PC-3 (cell line): ENCODE measurements at regions not wholly inside any gene's neighbourhood (a gene's known extent, or its start where the extent isn't known, plus 50 kb on each side); places are given as distances from the start of the nearest gene placed in this dataset.

Experiments used
- ATAC-seq: fragments of 200-7000 bp; cut with Tn5 transposase; 2 replicates; pipeline ENCODE4 v1.9.1; 2020; ENCODE audit warnings: mild to moderate bottlenecking, moderate library complexity
- BruUV-seq: library from RNA; stranded (reverse); fragments of 400-500 nt; replicated peaks from 2 replicates; lab custom pipeline; 2021; lab: Mats Ljungman, UMichigan
- CTCF ChIA-PET: fragments of 300-600 bp; sonication (Branson Sonifier 250); formaldehyde crosslinking; loops from one replicate; lab custom pipeline; 2022; ENCODE audit warnings: antibody characterized with exemption; lab: Charles Lee
- POLR2A ChIA-PET: fragments of 300-600 bp; sonication (Branson Sonifier 250); formaldehyde crosslinking; loops from one replicate; lab custom pipeline; 2022; ENCODE audit warnings: antibody characterized with exemption; ENCODE audit not compliant: unreplicated experiment; lab: Charles Lee
- DNase-seq: peaks from one replicate; pipeline ENCODE4 v3.0.0-alpha.2; 2015
- H2AFZ ChIP-seq: fragments of 300-600 bp; sonication (generic); 2 replicates; pipeline ENCODE4 v1.6.0; 2016; ENCODE audit warnings: antibody characterized with exemption, low read length
- H3F3A ChIP-seq: fragments of 300-600 bp; sonication (generic); one replicate; pipeline ENCODE4 v1.6.0; 2017; ENCODE audit warnings: antibody characterized with exemption, low read length, control low read depth, mild to moderate bottlenecking; ENCODE audit not compliant: unreplicated experiment
- H3K27ac ChIP-seq: fragments of 300-600 bp; sonication (generic); 2 replicates; pipeline ENCODE4 v1.5.1; 2016; ENCODE audit warnings: mild to moderate bottlenecking, low read length
- H3K27me3 ChIP-seq: fragments of 300-600 bp; sonication (generic); 2 replicates; pipeline ENCODE4 v1.6.1; 2016; ENCODE audit warnings: low read length, mixed read lengths
- H3K36me3 ChIP-seq: fragments of 300-600 bp; sonication (generic); 2 replicates; pipeline ENCODE4 v1.6.1; 2016; ENCODE audit warnings: low read depth, mixed run types, low read length, mixed read lengths
- H3K4me1 ChIP-seq: fragments of 300-600 bp; sonication (generic); 2 replicates; pipeline ENCODE4 v1.5.1; 2016; ENCODE audit warnings: low read length; ENCODE audit not compliant: insufficient read depth
- H3K4me2 ChIP-seq: fragments of 300-600 bp; sonication (generic); 2 replicates; pipeline ENCODE4 v1.6.0; 2016; ENCODE audit warnings: low read length
- H3K4me3 ChIP-seq: fragments of 300-600 bp; sonication (generic); 2 replicates; pipeline ENCODE4 v1.5.1; 2016; ENCODE audit warnings: mild to moderate bottlenecking, low read length, mixed read lengths
- H3K79me2 ChIP-seq: fragments of 300-600 bp; sonication (generic); 2 replicates; pipeline ENCODE4 v1.6.1; 2017; ENCODE audit warnings: low read length, mixed read lengths
- H3K9ac ChIP-seq: fragments of 300-600 bp; sonication (generic); 2 replicates; pipeline ENCODE4 v1.6.0; 2016; ENCODE audit warnings: mild to moderate bottlenecking, low read length
- H3K9me2 ChIP-seq: fragments of 300-600 bp; sonication (generic); replicated peaks from 2 replicates; pipeline ENCODE4 v1.6.1; 2016; ENCODE audit warnings: mixed run types, low read length, mixed read lengths
- H3K9me3 ChIP-seq: fragments of 300-600 bp; sonication (generic); 2 replicates; pipeline ENCODE4 v1.6.1; 2016; ENCODE audit warnings: low read length, mixed read lengths
- H4K20me1 ChIP-seq: fragments of 300-600 bp; sonication (generic); 2 replicates; pipeline ENCODE4 v1.6.1; 2016; ENCODE audit warnings: low read length, mixed read lengths
- CTCF ChIP-seq: fragments of 300-600 bp; sonication (generic); conservative IDR thresholded peaks from 2 replicates; pipeline ENCODE4 v1.5.1; 2017; ENCODE audit warnings: antibody characterized with exemption, low read depth, mild to moderate bottlenecking, low read length
- EZH2 ChIP-seq: fragments of 300-600 bp; sonication (generic); IDR thresholded peaks from one replicate; pipeline ENCODE4 v1.6.1; 2017; ENCODE audit warnings: antibody characterized with exemption, mild to moderate bottlenecking, low read length; ENCODE audit not compliant: unreplicated experiment
- EZH2phosphoT487 ChIP-seq: fragments of 300-600 bp; sonication (generic); IDR thresholded peaks from 2 replicates; pipeline ENCODE4 v1.6.1; 2018; ENCODE audit warnings: mild to moderate bottlenecking, antibody characterized with exemption, low read length, borderline replicate concordance
- intact Hi-C: fragments of 100-400 bp; cut with micrococcal nuclease; formaldehyde crosslinking; loops from 2 replicates; pipeline ENCODE4 v1.9.0; 2023

GRCh38 chr21:19529031-19529430 is 1125.4 kb upstream of the TMPRSS15 start:
- no peaks in the 10 kb centered on the region for H3F3A ChIP-seq

DNA sequence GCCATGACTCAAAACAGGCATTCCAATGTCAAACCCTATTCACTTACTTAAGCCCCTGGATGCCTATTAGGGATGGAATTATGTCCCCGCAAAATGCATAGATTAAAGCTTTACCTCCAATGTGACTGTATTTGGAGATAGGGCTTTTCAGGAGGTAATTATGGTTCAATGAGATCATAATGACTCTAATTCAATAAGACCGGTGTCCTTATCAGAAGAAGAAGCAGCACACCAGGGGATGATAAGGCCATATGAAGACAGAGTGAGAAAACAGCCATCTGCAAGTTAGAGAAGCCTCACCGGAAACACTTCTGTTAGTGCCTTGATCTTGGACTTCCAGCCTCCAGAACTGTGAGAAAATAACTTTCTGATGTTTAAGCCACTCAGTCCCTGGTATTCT is 1131.8 kb upstream of the TMPRSS15 start:
- no peaks in the 10 kb centered on the region for H3K4me1 ChIP-seq
- no peak overlapping the region for H3K4me2 ChIP-seq
- no peak overlapping the region for H3K4me3 ChIP-seq
- no peaks in the 10 kb centered on the region for H3K79me2 ChIP-seq
- intact Hi-C loops: no loop called here
- H3K9ac ChIP-seq: no peak overlapping the region
- no TSS peak for BruUV-seq
- ATAC-seq: no peak
- no peaks in the 10 kb centered on the region for H3K27me3 ChIP-seq
- H3K27ac ChIP-seq: no peak overlapping the region
- no peak for TF ChIP-seq CTCF
- no peak for TF ChIP-seq EZH2phosphoT487
- TF ChIP-seq EZH2: no peak
- no peaks in the 10 kb centered on the region for H3K9me3 ChIP-seq
- ChIA-PET POLR2A (no interaction called here), CTCF (no interaction called here)
- no peaks in the 10 kb centered on the region for H3F3A ChIP-seq
- no peaks in the 10 kb centered on the region for H3K36me3 ChIP-seq
- H4K20me1 ChIP-seq: no peaks in the 10 kb centered on the region
- DNase-seq: no peak
- H3K9me2 ChIP-seq: no peaks in the 10 kb centered on the region
- no peak overlapping the region for H2AFZ ChIP-seq

More at GRCh38 chr21:19529031-19529430, 1125.4 kb upstream of the TMPRSS15 start:
- Histone ChIP-seq H4K20me1 (no peaks in the 10 kb centered on the region), H3K9me3 (no peaks in the 10 kb centered on the region; the same call in 1 of the 2 replicates), H3K27me3 (no peaks in the 10 kb centered on the region), H3K27ac (no peak overlapping the region), H2AFZ (no peak overlapping the region), H3K9ac (no peak overlapping the region), H3K4me1 (no peaks in the 10 kb centered on the region), H3K9me2 (no peaks in the 10 kb centered on the region), H3K36me3 (no peaks in the 10 kb centered on the region), H3K79me2 (no peaks in the 10 kb centered on the region), H3K4me3 (no peak overlapping the region), H3K4me2 (no peak overlapping the region)
- TF ChIP-seq EZH2phosphoT487 (no peak), CTCF (no peak), EZH2 (no peak)
- ChIA-PET POLR2A (no interaction called here), CTCF (interaction anchor here (0.5 kb wide), 1 partner anchor 176 kb away, joined by 4 read pairs; no protein-coding TSS in a partner anchor)
- ATAC-seq (no peak), DNase-seq (no peak)
- intact Hi-C loops: no loop called here
- no TSS peak for BruUV-seq

DNA sequence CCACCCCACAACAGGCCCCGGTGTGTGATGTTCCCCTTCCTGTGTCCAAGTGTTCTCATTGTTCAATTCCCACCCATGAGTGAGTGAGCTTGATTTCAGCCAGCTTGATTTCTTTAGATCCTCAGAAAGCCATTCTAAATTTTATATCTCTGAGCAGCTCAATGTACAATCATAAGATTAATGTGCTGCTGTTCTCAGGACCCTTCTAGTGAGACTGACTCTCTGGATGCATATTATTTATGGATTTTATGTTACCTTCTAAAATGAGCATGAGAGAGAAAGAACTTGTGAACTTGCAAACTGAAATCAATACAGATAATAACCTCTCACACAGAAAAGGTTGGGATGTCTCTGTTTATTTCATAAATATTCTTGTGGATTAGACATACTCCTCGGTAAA is 1133.5 kb upstream of the TMPRSS15 start:
- Histone ChIP-seq H3K9me2 (no peaks in the 10 kb centered on the region), H3K4me2 (no peak overlapping the region), H3K27ac (no peak overlapping the region), H3K4me1 (no peaks in the 10 kb centered on the region), H3F3A (no peaks in the 10 kb centered on the region), H3K27me3 (no peaks in the 10 kb centered on the region), H2AFZ (no peak overlapping the region), H3K79me2 (no peaks in the 10 kb centered on the region), H3K9me3 (no peaks in the 10 kb centered on the region), H3K9ac (no peak overlapping the region), H3K4me3 (no peak overlapping the region), H3K36me3 (no peaks in the 10 kb centered on the region), H4K20me1 (no peaks in the 10 kb centered on the region)
- ATAC-seq (no peak), DNase-seq (no peak)
- intact Hi-C loops: no loop called here
- CTCF ChIA-PET: no interaction called here
- POLR2A ChIA-PET: no interaction called here
- BruUV-seq: no TSS peak
- TF ChIP-seq EZH2 (no peak), CTCF (no peak), EZH2phosphoT487 (no peak)
